ENCODE measurements at regions not wholly inside any gene's neighbourhood (a gene's known extent, or its start where the extent isn't known, plus 50 kb on each side); places are given as distances from the start of the nearest gene placed in this dataset.

GRCh38 chr9:23621188-23621587 is 204.9 kb downstream of the ELAVL2 start:
- Histone ChIP-seq H3K9me3 (ENCODE audit: control insufficient read depth, low read length) (no peaks in the 10 kb centered on the region), H3K4me1 (ENCODE audit: control insufficient read depth, insufficient read depth, low read length, poor library complexity, severe bottlenecking) (peaks cover 11% of the 10 kb centered on the region), H3K27ac (ENCODE audit: low read depth, low read length, severe bottlenecking) (no peak overlapping the region), H3K4me3 (ENCODE audit: extremely low read depth, insufficient read depth, low read length, poor library complexity, severe bottlenecking) (no peak overlapping the region), H3K36me3 (ENCODE audit: control insufficient read depth, insufficient read depth, low read length) (no peaks in the 10 kb centered on the region)
- 95 to 100% methylated on average over 2 of the region's 2 CpGs for WGBS, 2 experiments (ENCODE audit: insufficient coverage in 2 of 2)

GRCh38 chr9:23621924-23622323 is 204.1 kb downstream of the ELAVL2 start:
- Histone ChIP-seq H3K27ac (ENCODE audit: low read depth, low read length, severe bottlenecking) (no peak overlapping the region), H3K4me1 (ENCODE audit: control insufficient read depth, insufficient read depth, low read length, poor library complexity, severe bottlenecking) (peaks cover 11% of the 10 kb centered on the region), H3K9me3 (ENCODE audit: control insufficient read depth, low read length) (no peaks in the 10 kb centered on the region), H3K4me3 (ENCODE audit: extremely low read depth, insufficient read depth, low read length, poor library complexity, severe bottlenecking) (no peak overlapping the region), H3K36me3 (ENCODE audit: control insufficient read depth, insufficient read depth, low read length) (no peaks in the 10 kb centered on the region)
- 71 to 78% methylated on average over 1 of the region's 3 CpGs for WGBS, 2 experiments (ENCODE audit: insufficient coverage in 2 of 2)

GRCh38 chr9:23622396-23622795 is 203.6 kb downstream of the ELAVL2 start:
- Histone ChIP-seq H3K36me3 (ENCODE audit: control insufficient read depth, insufficient read depth, low read length) (no peaks in the 10 kb centered on the region), H3K4me1 (ENCODE audit: control insufficient read depth, insufficient read depth, low read length, poor library complexity, severe bottlenecking) (peaks cover 11% of the 10 kb centered on the region), H3K9me3 (ENCODE audit: control insufficient read depth, low read length) (no peaks in the 10 kb centered on the region), H3K4me3 (ENCODE audit: extremely low read depth, insufficient read depth, low read length, poor library complexity, severe bottlenecking) (no peak overlapping the region), H3K27ac (ENCODE audit: low read depth, low read length, severe bottlenecking) (no peak overlapping the region)
- 80 to 92% methylated on average over 1 to 3 of the region's 4 CpGs for WGBS, 2 experiments (ENCODE audit: insufficient coverage in 2 of 2)

GRCh38 chr9:23630488-23630887 is 195.6 kb downstream of the ELAVL2 start:
- Histone ChIP-seq H3K27ac (ENCODE audit: low read depth, low read length, severe bottlenecking) (no peak overlapping the region), H3K4me3 (ENCODE audit: extremely low read depth, insufficient read depth, low read length, poor library complexity, severe bottlenecking) (no peak overlapping the region), H3K4me1 (ENCODE audit: control insufficient read depth, insufficient read depth, low read length, poor library complexity, severe bottlenecking) (no peaks in the 10 kb centered on the region), H3K9me3 (ENCODE audit: control insufficient read depth, low read length) (peaks cover 5% of the 10 kb centered on the region), H3K36me3 (ENCODE audit: control insufficient read depth, insufficient read depth, low read length) (no peaks in the 10 kb centered on the region)
- WGBS, 2 experiments (ENCODE audit: insufficient coverage in 2 of 2), result no CpG with 5 or more reads among the region's 2 CpGs

DNA sequence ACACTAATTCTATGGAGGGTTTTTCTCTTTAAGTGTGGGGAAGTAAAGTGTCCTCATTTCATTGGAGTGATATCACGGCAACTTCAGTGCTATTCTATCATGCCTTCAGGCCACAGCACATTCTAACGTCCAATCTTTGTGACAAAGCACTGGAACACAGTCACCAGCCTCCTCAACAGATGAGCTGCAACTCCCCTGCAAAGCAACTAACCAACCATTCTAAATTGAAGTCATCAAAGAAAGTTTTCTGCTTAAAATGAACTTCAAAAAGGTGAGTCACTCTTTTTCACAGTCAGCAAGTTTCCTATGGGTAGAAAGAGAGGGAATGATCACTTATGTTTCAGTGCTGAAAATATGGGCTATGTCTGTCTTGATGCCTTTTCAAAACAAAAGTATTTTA is 190.8 kb downstream of the ELAVL2 start:
- Histone ChIP-seq H3K36me3 (ENCODE audit: control insufficient read depth, insufficient read depth, low read length) (no peaks in the 10 kb centered on the region), H3K27ac (ENCODE audit: low read depth, low read length, severe bottlenecking) (no peak overlapping the region), H3K9me3 (ENCODE audit: control insufficient read depth, low read length) (peaks cover 5% of the 10 kb centered on the region), H3K4me1 (ENCODE audit: control insufficient read depth, insufficient read depth, low read length, poor library complexity, severe bottlenecking) (no peaks in the 10 kb centered on the region), H3K4me3 (ENCODE audit: extremely low read depth, insufficient read depth, low read length, poor library complexity, severe bottlenecking) (no peak overlapping the region)
- WGBS, 2 experiments (ENCODE audit: insufficient coverage in 2 of 2), result 86 to 94% methylated on average over 1 to 2 of the region's 2 CpGs

- peaks cover 5% of the 10 kb centered on the region for H3K9me3 ChIP-seq (ENCODE audit: control insufficient read depth, low read length)
- H3K27ac ChIP-seq (ENCODE audit: low read depth, low read length, severe bottlenecking), result no peak overlapping the region
- no peaks in the 10 kb centered on the region for H3K36me3 ChIP-seq (ENCODE audit: control insufficient read depth, insufficient read depth, low read length)
- H3K4me3 ChIP-seq (ENCODE audit: extremely low read depth, insufficient read depth, low read length, poor library complexity, severe bottlenecking), result no peak overlapping the region
- no peaks in the 10 kb centered on the region for H3K4me1 ChIP-seq (ENCODE audit: control insufficient read depth, insufficient read depth, low read length, poor library complexity, severe bottlenecking)
- 83% methylated on average over 1 of the region's 2 CpGs; no CpG with 5 or more reads in 1 of the 2 experiments for WGBS, 2 experiments (ENCODE audit: insufficient coverage in 2 of 2)
Measured at GRCh38 chr9:23636199-23636598, 189.8 kb downstream of the ELAVL2 start.

GRCh38 chr9:23638011-23638410 is 188.0 kb downstream of the ELAVL2 start:
- Histone ChIP-seq H3K27ac (ENCODE audit: low read depth, low read length, severe bottlenecking) (no peak overlapping the region), H3K4me3 (ENCODE audit: extremely low read depth, insufficient read depth, low read length, poor library complexity, severe bottlenecking) (no peak overlapping the region), H3K9me3 (ENCODE audit: control insufficient read depth, low read length) (no peaks in the 10 kb centered on the region), H3K36me3 (ENCODE audit: control insufficient read depth, insufficient read depth, low read length) (no peaks in the 10 kb centered on the region), H3K4me1 (ENCODE audit: control insufficient read depth, insufficient read depth, low read length, poor library complexity, severe bottlenecking) (no peaks in the 10 kb centered on the region)
- WGBS, 2 experiments (ENCODE audit: insufficient coverage in 2 of 2), result 80% methylated on average over 1 of the region's 3 CpGs

- Histone ChIP-seq H3K4me3 (ENCODE audit: extremely low read depth, insufficient read depth, low read length, poor library complexity, severe bottlenecking) (no peak overlapping the region), H3K36me3 (ENCODE audit: control insufficient read depth, insufficient read depth, low read length) (no peaks in the 10 kb centered on the region), H3K27ac (ENCODE audit: low read depth, low read length, severe bottlenecking) (no peak overlapping the region), H3K9me3 (ENCODE audit: control insufficient read depth, low read length) (no peaks in the 10 kb centered on the region), H3K4me1 (ENCODE audit: control insufficient read depth, insufficient read depth, low read length, poor library complexity, severe bottlenecking) (no peaks in the 10 kb centered on the region)
- 100% methylated on average over 1 of the region's 4 CpGs; no CpG with 5 or more reads in 1 of the 2 experiments for WGBS, 2 experiments (ENCODE audit: insufficient coverage in 2 of 2)
Measured at GRCh38 chr9:23638837-23639426, 187.1 kb downstream of the ELAVL2 start.
